Choroid plexus epithelial cell (primary cell): ENCODE measurements at regions not wholly inside any gene's neighbourhood (a gene's known extent, or its start where the extent isn't known, plus 50 kb on each side); places are given as distances from the start of the nearest gene placed in this dataset.

Experiments used
- DNase-seq: peaks from one replicate; pipeline ENCODE4 v3.0.0-alpha.2; 2010; ENCODE audit warnings: low read depth
- H3K4me3 ChIP-seq: 2 replicates; pipeline ENCODE4 v1.5.1; 2011; ENCODE audit warnings: low read depth, mild to moderate bottlenecking, control low read depth, low read length, moderate library complexity
- CTCF ChIP-seq: conservative IDR thresholded peaks from 2 replicates; pipeline ENCODE4 v1.5.1; 2011; ENCODE audit warnings: low read depth, mild to moderate bottlenecking, control low read depth, inconsistent platforms, low read length, moderate library complexity

- H3K4me3 ChIP-seq = no peak overlapping the region
- peak; percentile 21 for DNase-seq
- TF ChIP-seq CTCF = no peak
Observed at GRCh38 chr5:53239301-53239990, 129.9 kb upstream of the MOCS2 start.

GRCh38 chr5:53240661-53241060 lies 131.1 kb upstream of the MOCS2 start:
- TF ChIP-seq CTCF = no peak
- no peak for DNase-seq
- H3K4me3 ChIP-seq = no peak overlapping the region

GRCh38 chr5:53241572-53241971 lies 132.0 kb upstream of the MOCS2 start:
- no peak overlapping the region for H3K4me3 ChIP-seq
- no peak for DNase-seq
- no peak for TF ChIP-seq CTCF

GRCh38 chr5:53243403-53243802 lies 133.8 kb upstream of the MOCS2 start:
- no peak for TF ChIP-seq CTCF
- no peak overlapping the region for H3K4me3 ChIP-seq
- no peak for DNase-seq

- TF ChIP-seq CTCF = no peak
- peak; percentile 89 for DNase-seq
- H3K4me3 ChIP-seq = no peak overlapping the region
Observed at GRCh38 chr5:53246042-53246836, 136.7 kb upstream of the MOCS2 start.

- H3K4me3 ChIP-seq = no peak overlapping the region
- no peak for TF ChIP-seq CTCF
- peak; percentile 98 for DNase-seq
Observed at GRCh38 chr5:53249529-53250200, 140.1 kb upstream of the MOCS2 start.

- no peak overlapping the region for H3K4me3 ChIP-seq
- TF ChIP-seq CTCF = no peak
- no peak for DNase-seq
Observed at GRCh38 chr5:53250201-53250550, 140.6 kb upstream of the MOCS2 start.
